ENCODE measurements at regions not wholly inside any gene's neighbourhood (a gene's known extent, or its start where the extent isn't known, plus 50 kb on each side); places are given as distances from the start of the nearest gene placed in this dataset.

- intact Hi-C loops (cut with DNase I): no loop called here
- DNase-seq (ENCODE audit: missing footprints): no peak
- ATAC-seq: peak; percentile 26
Measured at GRCh38 chr2:143955401-143956065, 564.4 kb downstream of the ZEB2 start.

GRCh38 chr2:143954844-143955243 lies 565.1 kb downstream of the ZEB2 start:
- no peak for DNase-seq (ENCODE audit: missing footprints)
- intact Hi-C loops (cut with DNase I): no loop called here
- ATAC-seq: no peak

DNA sequence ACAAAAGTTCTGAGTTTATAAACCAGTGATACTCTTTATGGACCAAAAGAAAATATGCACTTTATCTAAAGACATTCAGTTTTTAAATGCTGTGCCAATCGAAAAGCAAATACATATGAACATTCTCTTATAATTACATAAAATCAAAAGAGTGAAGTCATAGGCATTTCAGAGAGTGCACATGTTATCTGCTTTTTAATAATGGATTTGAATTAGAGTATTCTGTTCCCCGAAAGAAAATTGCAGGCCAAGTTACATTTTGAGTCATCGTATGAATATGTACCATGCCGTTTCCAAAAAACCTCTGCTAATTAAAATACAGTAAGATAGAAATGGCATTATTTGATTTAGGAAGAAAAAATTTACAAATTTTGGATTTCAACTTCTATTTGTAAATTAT lies 565.7 kb downstream of the ZEB2 start:
- intact Hi-C loops (cut with DNase I): no loop called here
- ATAC-seq: no peak
- DNase-seq (ENCODE audit: missing footprints): no peak

- ATAC-seq: no peak
- intact Hi-C loops (cut with DNase I): no loop called here
- no peak for DNase-seq (ENCODE audit: missing footprints)
Measured at GRCh38 chr2:143953451-143954030, 566.4 kb downstream of the ZEB2 start.

DNA sequence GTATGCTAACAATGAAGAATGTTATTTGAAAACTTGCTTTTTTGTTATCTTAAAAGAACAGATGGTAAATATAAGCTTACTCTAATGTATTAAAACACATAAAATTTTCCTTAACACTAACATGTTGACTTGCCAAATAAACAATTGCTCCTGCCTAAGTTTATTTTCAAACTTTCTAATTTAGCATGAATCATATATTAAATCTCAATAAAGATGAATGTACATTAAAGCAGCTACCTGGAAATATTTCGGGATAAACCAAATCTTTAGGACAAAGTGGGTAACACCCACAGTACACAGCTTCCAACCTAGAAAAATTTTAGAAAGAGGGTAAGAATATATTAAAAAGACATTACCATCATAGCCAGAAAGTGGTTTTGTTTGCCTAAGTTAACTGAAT lies 567.4 kb downstream of the ZEB2 start:
- ATAC-seq: no peak
- intact Hi-C loops (cut with DNase I): no loop called here
- DNase-seq (ENCODE audit: missing footprints): no peak

DNA sequence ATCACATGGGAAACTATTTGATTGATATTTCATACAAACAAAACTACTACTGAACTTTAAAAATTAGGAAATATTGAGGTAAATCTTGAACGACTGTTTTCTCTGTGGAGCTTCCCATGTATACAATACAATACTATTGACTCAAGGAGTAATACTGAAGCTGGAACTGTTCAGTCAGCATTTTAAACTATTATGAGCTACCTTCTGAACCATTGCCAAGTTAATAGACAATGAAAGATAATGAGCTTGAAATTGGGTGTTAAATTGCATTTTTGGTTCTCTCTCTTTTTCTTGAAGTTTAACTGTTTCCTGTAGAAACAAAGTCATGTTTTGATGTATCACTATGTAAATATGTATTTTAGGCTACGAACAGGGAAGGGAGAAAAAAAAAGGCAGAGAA lies 569.2 kb downstream of the ZEB2 start:
- DNase-seq (ENCODE audit: missing footprints) (no peak), ATAC-seq (no peak)
- intact Hi-C loops (cut with DNase I): no loop called here

GRCh38 chr2:143949121-143949848 lies 570.6 kb downstream of the ZEB2 start:
- ATAC-seq: no peak
- DNase-seq (ENCODE audit: missing footprints): no peak
- intact Hi-C loops (cut with DNase I): no loop called here

DNA sequence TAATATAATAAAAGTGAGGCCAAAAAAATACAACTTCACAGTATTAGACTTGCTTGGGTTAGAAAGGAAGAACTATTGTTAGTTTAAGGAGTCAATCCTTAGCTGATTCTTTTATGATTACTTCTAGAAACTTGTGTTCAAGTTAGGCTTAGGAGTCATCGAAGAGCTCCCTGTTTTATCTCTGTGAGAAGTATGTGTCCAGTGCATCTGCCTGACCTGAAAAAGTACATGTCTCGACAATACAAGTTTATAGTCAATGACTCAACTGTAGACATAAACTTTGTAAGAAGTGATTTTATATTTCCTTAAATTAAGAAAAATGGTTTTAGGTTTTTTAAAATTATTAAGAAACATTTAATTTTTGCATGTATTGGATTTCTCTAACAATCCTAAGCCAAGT lies 571.2 kb downstream of the ZEB2 start:
- intact Hi-C loops (cut with DNase I): no loop called here
- no peak for DNase-seq (ENCODE audit: missing footprints)
- ATAC-seq: no peak

DNA sequence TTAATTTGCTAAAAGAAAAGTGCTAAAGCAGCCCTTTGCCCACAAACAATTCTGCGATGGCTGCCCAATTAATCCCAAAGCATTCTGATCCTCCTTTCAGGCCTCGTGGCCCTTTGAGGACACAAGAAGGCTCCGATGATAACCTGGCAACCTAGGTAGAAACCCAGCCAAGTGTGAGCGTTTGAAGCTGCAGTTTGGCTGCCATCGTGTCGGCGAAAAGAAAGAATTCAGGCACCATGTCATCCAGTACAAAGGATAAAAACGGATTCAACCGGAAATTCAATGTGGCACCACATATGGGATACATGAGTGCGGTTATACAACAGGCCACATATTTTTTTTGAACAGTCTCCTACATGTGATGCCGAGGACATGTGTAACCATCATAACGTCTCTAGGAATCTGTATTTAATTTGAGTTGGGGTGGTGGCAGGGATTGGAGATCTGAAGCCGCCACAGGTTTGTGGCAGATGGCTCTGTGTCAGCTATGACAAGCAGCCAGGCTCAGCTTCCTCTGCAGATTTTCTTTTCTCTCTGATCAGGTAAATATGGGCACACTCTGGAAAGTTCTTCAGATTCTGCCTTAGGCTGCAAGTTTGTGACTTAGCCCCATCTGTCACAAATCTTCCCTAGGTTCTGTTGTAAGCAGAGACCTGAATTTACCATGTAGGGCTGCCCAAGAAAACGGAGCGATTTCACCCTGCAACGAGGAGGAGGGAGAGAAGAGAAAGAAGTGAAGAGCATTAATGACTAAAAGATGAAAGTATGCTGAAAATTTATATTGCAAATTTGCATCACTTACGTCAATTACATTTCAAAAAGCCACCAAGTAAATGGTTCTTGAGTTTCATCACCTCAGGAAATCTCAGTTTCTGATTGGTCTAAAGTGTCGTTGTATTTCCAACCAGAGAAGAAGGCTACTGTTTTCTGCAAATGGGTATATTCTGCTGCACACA lies 573.2 kb downstream of the ZEB2 start:
- intact Hi-C loops (cut with DNase I): no loop called here
- no peak for ATAC-seq
- DNase-seq (ENCODE audit: missing footprints): no peak

DNA sequence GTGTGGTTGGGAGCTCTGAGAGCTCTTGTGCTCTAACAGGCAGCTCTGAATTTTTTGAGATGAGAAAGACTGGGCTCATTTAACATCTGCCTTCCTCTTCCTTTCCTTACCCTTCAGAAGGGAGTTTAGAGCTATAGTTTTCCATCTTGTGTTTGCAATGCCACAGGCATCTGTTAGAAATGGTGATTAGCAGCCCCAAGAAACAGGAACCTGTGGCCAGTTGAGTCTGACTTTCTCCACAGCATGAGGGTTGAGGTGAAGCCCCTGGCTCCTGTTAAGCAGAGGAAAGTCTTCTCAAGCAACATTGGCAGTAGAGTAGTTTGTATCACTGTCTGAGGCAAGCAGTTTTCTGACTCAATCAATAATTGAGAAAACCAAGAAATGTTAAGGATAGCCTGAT lies 577.4 kb downstream of the ZEB2 start:
- ATAC-seq: no peak

DNA sequence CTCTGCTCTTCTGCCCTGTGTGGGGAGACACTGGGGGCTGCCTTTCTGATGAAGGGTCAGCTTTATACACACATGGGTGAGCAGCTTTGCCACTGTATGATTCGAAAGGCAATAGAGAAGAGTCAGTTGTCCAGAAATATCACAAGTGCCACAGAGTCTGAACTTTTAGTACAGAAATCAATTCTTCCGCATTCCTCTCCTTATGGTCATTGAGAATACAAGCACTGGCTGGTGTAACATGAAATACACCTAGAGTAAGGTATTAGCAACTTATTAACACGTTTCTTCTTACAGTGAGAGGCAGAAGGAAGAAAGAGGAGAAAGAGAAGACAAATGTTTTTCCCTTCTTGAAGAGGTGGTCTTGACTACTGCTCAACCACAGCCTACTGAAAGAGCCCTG lies 579.2 kb downstream of the ZEB2 start:
- intact Hi-C loops (cut with DNase I): no loop called here
- ATAC-seq (no peak), DNase-seq (ENCODE audit: missing footprints) (no peak)

More for the DNA sequence above, 577.4 kb downstream of the ZEB2 start:
- intact Hi-C loops (cut with DNase I): no loop called here
- DNase-seq (ENCODE audit: missing footprints): no peak

- ATAC-seq (no peak), DNase-seq (ENCODE audit: missing footprints) (no peak)
- intact Hi-C loops (cut with DNase I): loop anchor here (10.0 kb wide), 2 partner anchors 415 to 575 kb away; no protein-coding TSS in a partner anchor
Measured at GRCh38 chr2:143939626-143940330, 580.1 kb downstream of the ZEB2 start.

DNA sequence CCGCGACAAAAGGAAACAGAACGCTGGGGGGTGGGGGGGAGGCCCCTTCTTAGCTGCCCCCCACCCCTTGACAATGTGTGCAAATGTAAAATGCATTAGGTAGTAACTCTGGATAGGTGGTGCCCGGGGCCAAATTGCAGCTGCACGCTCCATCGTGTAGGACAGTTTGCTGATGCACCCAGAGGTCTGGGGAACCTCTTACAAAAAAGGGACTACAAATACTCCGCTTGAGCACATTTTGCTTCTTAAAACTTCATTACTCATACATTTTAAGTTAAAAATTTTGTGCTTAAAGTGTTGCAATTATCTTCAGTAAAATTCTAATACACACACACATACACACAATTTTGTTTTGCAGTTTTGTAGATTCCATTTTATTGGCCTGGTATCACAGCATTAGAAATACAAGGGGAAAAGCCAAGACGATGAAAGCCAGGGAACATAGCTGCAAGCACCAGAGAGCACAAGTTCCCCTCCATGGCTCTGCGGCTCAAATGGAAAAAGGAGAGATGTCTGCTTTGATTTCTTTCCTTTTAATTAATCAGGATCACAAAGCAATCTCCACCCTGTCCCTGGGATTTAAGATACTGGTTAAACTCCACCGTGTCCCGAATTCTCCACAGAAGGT lies 582.1 kb downstream of the ZEB2 start:
- intact Hi-C loops (cut with DNase I): loop anchor here (10.0 kb wide), 2 partner anchors 413 to 577 kb away; no protein-coding TSS in a partner anchor
- ATAC-seq: no peak
- DNase-seq (ENCODE audit: missing footprints): no peak

DNA sequence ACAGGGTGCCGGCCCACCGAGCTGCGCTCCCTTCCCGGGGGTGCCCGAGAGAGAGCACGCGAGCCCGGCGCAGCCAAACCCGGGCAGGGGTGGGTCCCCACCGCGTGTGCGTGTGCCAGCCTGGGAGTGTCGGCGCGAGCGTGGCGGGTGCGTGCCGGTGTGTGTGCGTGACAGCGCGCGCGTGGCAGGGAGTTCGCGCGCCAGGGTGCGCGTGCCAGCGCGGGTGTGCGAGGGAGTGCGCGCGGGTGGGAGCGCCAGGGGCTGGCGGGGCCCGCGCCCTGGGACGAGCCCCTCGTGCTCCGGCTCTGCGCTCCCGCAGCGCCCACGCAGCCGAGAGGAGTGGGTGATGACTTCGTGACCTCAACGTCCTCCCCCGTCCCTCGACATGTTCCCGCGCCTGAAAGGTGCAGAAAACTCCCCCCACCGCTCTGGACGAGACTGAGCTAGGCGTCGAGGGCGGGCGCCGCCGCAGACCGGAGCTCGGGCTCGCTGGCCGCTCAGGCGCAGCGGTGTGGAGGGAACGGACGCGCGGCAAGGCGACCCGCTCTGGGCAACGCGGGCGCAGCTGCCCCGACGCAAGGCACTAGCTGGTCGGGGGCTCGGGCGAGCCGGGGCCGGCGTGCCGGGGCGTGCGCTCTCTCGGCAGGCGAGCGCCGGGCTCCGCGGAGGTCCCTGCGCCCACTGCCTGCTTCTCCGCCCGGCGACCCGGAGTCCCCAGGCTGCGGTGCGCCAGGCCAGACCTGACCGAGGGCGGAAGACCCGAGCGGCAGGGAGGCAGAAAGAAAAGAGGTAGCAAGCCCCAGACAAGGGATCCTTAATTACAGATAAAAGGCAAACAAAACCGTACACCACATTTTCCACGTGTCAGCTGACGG lies 582.8 kb downstream of the ZEB2 start:
- intact Hi-C loops (cut with DNase I): loop anchor here (10.0 kb wide), 2 partner anchors 412 to 578 kb away; no protein-coding TSS in a partner anchor
- peak; percentile 80 for ATAC-seq
- peak; percentile 80 for DNase-seq (ENCODE audit: missing footprints)

GRCh38 chr2:143936538-143936847 lies 583.4 kb downstream of the ZEB2 start:
- intact Hi-C loops (cut with DNase I): loop anchor here (10.0 kb wide), 2 partner anchors 412 to 578 kb away; no protein-coding TSS in a partner anchor
- DNase-seq (ENCODE audit: missing footprints): no peak
- no peak for ATAC-seq

GRCh38 chr2:143935482-143935752 lies 584.5 kb downstream of the ZEB2 start:
- no peak for DNase-seq (ENCODE audit: missing footprints)
- no peak for ATAC-seq
- intact Hi-C loops (cut with DNase I): loop anchor here (10.0 kb wide), 2 partner anchors 411 to 579 kb away; no protein-coding TSS in a partner anchor
